Lower leg skin (tissue), 3 donors: ENCODE measurements at regions not wholly inside any gene's neighbourhood (a gene's known extent, or its start where the extent isn't known, plus 50 kb on each side); places are given as distances from the start of the nearest gene placed in this dataset.

Experiments
- POLR2A ChIP-seq, 2 donors: fragments of 450-650 bp; IDR thresholded peaks; one replicate each; pipeline ENCODE4 v1.6.1; 2016 to 2017; ENCODE audit warnings: antibody characterized with exemption in 2 of 2, mild to moderate bottlenecking in 1 of 2, moderate library complexity in 1 of 2
- TF ChIP-seq, protein P1 (sequence below), 3 donors: fragments of 450-650 bp; IDR thresholded peaks; one replicate each; pipeline ENCODE4 v1.5.1; 2016; ENCODE audit warnings: antibody characterized with exemption in 3 of 3, mild to moderate bottlenecking in 3 of 3, moderate library complexity in 2 of 3

DNA sequence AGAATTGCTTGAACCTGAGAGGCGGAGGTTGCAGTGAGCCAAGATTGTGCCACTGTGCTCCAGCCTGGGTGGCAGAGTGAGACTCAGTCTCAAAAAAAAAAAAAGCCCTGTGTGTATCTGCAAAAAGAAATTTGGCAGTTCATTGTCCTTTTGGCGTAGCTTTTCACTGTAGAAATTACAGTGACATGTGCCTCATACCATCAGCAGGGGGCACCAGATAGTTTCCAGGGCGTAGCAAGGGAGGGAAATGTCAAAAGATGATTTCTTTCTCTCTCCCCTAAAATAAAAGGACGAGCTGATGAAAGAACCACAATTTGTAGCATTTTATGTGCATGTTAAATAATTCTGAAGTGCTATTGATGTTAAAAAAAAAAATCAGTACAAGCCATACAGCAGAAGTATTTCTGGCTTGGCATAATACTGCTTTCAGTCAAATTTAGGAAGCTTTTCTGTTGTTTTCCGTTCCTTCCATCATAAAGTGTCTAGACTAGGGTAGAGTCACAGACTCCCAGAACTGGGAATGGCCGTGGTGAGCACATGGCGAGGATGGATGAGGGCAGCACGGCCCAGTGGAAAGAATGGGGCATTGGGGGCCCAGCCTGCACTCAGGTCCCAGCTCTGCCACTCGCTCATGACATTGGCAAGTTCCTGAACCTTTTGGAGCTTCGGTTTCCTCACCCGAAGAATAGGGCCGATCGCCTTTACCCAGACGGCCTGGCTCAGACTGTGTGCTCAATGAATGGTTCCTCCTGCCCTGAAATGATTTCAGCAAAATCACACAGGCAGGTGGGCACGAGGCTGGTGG is 59.8 kb upstream of the RPH3AL start:
- TF ChIP-seq POLR2A (IDR thresholded peaks at IDR 0.05), result no peak
- TF ChIP-seq, protein P1, sequence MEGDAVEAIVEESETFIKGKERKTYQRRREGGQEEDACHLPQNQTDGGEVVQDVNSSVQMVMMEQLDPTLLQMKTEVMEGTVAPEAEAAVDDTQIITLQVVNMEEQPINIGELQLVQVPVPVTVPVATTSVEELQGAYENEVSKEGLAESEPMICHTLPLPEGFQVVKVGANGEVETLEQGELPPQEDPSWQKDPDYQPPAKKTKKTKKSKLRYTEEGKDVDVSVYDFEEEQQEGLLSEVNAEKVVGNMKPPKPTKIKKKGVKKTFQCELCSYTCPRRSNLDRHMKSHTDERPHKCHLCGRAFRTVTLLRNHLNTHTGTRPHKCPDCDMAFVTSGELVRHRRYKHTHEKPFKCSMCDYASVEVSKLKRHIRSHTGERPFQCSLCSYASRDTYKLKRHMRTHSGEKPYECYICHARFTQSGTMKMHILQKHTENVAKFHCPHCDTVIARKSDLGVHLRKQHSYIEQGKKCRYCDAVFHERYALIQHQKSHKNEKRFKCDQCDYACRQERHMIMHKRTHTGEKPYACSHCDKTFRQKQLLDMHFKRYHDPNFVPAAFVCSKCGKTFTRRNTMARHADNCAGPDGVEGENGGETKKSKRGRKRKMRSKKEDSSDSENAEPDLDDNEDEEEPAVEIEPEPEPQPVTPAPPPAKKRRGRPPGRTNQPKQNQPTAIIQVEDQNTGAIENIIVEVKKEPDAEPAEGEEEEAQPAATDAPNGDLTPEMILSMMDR (IDR thresholded peaks at IDR 0.05), result peak in 1 of 3 donors; percentile 64
